ENCODE measurements at regions not wholly inside any gene's neighbourhood (a gene's known extent, or its start where the extent isn't known, plus 50 kb on each side); places are given as distances from the start of the nearest gene placed in this dataset.

DNA sequence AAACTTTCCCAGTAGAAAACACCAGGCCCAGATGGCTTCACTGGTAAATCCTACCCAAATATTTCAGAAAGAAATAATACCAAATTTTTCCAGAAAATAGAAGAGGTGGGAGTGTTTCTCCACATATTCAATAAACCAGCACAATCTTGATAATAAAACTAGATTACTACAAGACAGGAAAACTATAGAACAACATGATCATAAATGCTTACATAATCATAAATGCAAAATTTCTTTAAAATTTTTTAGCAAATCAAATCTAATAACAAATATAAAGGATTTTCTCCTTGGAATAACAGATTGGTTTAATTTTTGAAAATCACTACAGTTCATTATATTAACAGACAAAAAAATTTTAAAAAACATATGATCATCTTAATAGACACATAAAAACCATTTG is 294.5 kb downstream of the BCL11B start:
- DNase-seq (ENCODE audit: low read depth in 2 of 2), result no peak

DNA sequence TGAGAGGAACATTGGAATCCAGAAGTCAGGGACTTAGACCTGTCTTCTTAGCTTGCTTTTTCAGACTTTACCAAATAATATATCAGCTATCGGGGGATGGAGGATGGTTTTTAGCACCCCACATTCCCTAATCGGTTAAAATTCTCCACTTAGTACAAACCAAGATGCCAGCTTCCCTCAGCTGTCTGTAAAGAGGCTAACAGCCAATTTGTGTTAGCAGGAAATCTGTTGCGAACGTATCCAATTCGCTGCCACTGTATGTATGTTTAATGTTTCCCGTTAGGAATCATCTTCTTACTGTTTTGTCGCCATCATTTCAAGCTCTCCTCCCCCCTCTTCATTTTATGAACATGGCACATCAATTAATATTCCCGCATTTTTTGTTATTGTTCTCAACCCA is 289.0 kb downstream of the BCL11B start:
- DNase-seq (ENCODE audit: low read depth in 2 of 2), result no peak

DNA sequence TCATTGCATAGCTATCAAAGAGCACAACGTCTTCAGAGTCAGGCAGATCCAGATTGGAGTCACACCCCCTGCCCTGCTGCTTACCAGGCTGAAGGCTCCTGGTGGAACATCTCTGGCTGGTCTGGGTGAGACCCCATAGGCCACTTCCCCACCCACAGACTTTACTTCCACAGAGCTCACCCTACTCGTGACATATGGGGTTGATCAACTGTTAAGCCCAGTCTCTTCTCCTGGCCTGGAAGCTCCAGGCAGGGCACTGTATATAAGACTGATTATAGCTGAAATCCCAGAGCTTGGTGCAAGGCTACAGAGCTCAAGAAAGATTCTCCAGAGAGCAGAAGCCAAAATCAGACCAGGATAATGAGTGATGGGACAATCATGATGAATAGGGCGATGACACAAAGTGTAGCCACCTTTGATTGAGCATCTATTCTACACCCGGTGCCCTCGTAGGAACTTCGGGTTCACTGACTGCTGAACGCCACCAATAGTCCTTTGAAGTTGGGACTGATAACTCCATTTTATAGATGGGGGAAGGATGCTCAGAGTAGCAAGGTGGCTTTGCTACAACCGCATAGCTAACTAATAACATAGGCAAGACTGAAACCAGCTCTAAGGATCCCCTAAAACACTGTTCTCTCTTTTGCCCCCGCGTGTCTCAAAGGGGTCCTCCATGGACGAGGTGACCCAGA is 287.8 kb downstream of the BCL11B start:
- DNase-seq (ENCODE audit: low read depth in 2 of 2), result no peak

DNA sequence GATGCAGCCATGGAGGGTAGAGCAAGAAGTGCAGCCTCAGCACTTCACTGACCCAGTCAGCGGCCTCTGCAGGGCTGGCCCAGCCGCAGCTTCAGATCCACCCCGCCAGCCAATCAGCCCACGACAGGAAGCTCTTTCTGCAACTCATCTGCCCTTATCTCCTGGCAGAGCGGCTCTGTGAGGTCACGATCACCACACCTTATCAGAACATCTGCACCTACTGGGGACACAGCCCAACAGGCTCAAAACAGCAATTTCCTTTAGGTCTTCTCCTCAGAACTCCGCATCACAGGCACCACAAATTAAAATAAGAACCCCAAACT is 287.3 kb downstream of the BCL11B start:
- DNase-seq (ENCODE audit: low read depth in 2 of 2), result peak; percentile 14 to 47

DNA sequence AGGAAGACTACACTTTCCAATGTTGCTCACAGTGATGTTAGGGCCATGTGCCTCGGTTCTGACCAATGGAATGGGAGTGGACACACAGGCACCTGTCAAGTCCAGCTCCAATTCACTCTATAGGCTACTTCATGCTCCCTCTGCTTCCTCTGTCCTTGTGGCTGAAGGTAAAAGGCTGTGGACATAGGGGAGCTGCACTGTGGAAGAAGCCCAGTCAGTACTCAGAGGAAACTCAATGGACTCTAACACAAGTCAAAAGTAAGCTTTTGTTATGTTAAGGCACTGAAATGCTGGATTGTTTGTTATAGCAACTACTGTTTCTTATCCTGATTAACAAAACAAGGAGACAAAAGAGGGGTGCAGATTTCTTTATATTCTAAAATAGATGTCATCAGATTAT is 278.2 kb downstream of the BCL11B start:
- no peak for DNase-seq (ENCODE audit: low read depth in 2 of 2)

DNA sequence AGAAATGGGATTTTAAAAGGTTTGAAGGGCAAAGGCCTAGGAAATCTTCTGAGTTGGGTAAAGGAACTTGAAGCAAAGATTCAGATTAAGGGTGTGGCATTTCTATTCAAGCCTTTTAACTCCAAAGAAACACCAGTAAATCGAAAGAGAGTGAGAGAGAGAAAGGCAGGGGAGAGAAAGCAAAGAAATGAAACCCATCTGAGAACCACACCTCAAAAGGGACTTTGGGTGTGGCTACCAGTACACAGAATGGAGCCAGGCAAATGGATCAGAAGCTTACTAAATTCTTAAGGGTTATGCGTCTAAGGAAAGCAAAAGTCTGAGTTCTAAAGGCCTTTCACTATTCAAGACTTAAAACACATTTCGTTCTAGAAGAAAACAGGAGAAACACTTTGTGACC is 277.4 kb downstream of the BCL11B start:
- no peak for DNase-seq (ENCODE audit: low read depth in 2 of 2)

DNA sequence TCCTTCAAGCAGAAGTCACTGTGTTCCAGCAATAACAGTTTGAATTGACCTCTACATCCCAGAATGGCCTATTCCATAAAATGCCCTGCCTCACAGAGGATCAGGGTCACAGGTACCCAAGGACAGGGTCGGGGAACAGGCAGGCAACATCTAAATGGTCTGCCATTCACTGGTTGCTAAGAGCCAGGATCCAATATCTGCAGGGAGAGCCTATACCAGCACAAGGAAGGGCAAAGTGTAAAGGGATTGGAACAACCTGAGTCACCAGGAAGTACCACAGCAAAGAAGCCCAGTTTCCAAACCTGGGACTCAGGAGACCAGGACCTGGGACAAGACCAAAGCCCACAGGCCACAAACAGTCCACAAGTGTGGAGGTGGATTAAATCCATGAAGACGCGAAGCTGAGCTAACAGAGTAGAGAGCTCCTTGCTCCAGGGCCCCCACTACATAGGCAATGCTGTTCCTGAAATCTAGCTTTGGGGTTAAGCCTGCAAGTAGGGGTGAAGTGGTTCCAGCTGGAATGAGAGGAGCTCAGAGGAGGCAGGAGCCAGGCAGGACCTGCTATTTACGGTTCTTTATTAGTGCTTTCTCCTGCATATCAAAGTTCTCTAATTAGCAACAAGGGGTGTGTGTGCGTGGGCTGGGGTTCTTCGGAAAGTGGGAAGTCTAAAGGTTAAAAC is 274.3 kb downstream of the BCL11B start:
- no peak for DNase-seq (ENCODE audit: low read depth in 2 of 2)

DNA sequence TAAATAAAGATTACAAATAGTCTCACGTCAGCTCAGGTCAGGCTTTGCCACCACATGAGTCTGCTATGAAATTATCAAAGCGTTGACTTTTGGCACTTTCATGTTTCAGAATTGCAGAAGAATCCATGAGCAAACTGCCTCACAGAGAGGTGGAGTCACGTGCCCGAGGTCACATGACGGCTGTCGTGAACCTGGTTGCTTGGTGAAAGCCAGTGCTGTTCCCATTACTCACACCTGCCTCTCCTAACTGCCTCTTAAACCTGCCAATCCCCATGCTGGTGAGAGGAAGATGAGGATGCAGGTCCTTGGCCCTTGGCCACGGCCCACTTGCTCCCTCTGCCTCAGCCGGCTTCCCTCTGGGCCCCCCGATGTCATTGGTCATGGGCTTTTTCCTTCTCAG is 272.7 kb downstream of the BCL11B start:
- DNase-seq (ENCODE audit: low read depth in 2 of 2), result no peak

DNA sequence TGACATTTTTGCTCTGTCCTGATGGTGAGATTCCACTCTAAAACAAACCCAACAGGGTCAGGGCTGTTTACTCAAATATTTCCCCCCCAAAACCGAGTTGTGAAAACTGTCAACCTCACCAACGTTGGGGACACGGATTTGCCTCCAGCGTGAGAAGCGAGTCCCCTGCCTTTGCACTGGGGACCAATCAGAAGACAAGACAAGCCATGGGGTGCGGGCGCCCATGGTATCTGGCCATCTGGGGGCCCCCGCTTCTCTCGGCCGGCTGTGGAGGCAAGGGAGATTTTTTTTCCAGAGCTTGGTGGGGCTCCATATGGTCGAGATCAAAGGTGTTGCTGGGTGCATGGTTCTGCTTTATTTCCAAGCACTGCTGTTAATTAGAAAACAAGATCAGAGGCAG is 272.1 kb downstream of the BCL11B start:
- no peak for DNase-seq (ENCODE audit: low read depth in 2 of 2)

DNA sequence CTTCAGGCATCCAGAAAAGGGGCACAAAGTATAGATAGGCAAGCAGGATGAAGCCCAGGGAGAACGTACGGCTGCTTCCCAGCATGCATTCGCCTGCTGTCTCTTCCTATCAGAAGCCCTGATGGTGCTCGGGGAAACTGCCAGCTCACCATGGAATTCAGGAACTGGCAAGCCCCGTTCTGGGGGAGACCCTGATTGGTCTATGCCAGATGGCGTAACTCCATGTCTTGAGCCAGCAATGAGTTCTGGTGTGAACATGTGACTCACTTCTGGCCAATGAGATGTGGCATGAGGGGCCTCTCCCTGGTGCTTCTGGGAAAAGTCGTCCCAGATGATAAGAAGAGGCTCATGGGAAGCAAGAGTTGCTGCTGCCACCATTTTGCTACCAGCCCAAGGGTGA is 270.8 kb downstream of the BCL11B start:
- DNase-seq (ENCODE audit: low read depth in 2 of 2), result no peak

DNA sequence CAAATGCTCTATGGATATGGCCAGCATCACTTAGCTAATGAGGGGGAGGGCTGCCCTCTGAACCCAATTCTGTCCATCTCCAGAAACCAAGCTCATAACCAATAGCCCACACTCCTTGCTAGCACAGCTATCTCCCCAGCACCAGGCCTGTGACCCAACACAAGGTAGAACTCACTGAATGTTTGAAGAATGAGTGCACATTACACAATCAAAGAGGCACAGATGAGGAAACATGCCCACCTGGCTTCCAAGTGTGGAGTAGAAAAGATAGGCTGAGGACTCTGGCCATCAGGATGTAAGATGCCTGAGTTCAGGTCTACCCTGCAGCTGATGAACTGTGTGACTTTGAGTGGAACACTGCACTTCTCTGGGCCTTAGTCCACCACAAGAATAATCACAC is 268.4 kb downstream of the BCL11B start:
- no peak for DNase-seq (ENCODE audit: low read depth in 2 of 2)

DNA sequence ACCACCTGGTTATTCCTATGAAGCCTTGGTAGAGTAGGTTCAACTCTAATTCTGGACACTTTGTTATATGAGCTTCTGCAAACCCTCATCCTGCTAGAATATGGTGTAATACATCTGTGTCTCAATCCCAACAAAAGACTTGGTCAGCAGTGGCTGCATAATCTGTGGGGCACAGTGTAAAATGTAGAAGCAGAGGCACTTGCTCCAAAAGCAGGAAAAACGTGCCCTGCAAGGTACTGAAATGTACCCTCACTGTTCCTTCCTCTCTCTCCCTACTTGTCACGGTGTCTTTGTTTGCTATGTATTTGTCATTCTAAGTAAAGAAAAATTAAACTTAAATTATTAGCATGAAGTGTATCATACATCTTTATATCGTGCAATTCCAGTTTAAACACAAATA is 267.9 kb downstream of the BCL11B start:
- no peak for DNase-seq (ENCODE audit: low read depth in 2 of 2)

DNA sequence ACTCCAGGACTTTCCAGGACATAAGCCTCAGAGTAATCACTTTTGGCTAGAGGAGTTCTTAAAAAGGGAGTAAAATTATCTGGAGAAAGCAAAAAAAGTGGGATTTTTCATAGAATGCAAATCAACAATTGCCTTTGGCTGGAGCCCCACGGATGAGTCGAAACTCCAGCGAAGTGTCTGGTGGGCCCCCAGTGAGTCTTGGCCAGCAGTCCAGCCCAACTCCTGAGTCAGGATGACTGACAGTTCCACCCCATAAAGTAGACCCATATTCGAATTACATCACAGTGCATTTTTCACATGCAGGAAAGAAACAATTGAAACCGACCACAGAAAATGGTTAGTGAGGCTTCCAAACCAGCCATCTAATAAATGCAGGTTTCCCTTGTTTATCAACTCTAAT is 265.7 kb downstream of the BCL11B start:
- DNase-seq (ENCODE audit: low read depth in 2 of 2), result no peak

DNA sequence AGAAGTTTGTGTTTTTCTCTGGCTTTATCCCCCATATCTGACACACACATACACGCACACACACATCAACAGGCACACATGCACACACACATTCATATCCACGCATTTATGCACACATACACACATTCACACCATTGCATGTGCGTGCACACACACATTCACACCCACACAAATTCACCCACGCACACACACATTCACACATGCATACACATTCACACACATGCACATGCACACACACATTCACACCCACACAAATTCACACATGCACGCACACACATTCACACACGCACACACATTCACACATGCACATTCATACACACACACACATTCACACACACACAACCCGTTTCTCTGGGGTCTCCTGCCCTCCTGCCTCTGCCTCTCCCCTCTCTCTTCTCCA is 264.2 kb downstream of the BCL11B start:
- DNase-seq (ENCODE audit: low read depth in 2 of 2), result no peak

DNA sequence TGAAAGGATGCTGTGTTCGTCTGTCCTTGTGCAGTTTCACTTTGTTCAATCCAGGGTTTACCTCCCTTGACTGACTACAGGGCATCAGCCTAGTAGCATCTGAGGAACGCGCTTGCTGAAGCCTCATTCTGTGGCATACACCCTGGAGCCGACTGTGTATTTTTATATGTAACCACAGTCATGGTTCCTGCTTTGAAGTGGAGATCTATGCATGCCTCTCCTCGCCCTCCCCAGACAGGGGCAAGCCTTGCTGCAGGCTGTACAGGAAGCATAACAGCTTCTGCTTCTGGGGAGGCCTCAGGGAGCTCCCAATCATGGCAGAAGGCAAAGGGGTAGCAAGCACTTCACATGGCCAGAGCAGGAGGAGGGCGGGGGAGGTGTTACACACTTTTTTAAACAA is 262.1 kb downstream of the BCL11B start:
- DNase-seq (ENCODE audit: low read depth in 2 of 2), result no peak

DNA sequence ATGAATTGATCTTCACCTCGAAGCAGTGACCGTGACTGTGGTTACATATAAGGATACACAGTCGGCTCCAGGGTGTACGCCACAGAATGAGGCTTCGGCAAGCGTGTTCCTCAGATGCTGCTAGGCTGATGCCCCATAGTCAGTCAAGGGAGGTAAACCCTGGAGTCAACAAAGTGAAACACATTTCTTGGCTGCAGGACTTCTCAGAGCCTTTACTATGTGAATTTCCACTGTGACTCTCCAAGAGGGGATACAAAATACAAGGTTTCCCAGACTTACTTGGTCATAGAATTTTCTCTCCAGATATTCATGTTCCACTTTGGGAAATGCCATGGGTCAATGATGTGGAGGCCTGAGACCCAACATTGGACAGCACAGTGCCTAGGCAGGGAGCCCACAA is 260.6 kb downstream of the BCL11B start:
- no peak for DNase-seq (ENCODE audit: low read depth in 2 of 2)

DNA sequence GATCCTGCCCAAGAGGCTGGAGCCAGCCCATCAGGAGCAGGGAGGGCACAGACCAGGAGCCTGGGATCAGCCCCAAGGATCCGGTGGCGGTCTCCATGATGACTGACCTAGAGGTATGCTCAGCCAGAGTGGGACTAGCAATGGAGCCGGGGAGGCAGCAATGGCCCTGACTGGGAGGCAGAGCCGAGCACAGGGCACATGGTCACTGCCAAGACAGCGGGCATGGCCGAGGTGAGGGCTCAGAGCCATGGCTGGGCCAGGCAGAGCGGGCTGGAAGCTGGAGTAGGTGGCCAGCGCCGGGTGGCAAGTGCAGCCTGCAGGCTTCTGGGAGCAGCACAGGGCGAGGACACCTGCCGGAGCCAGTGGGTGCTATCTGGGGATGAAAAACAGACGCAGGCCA is 259.3 kb downstream of the BCL11B start:
- no peak for DNase-seq (ENCODE audit: low read depth in 2 of 2)

DNA sequence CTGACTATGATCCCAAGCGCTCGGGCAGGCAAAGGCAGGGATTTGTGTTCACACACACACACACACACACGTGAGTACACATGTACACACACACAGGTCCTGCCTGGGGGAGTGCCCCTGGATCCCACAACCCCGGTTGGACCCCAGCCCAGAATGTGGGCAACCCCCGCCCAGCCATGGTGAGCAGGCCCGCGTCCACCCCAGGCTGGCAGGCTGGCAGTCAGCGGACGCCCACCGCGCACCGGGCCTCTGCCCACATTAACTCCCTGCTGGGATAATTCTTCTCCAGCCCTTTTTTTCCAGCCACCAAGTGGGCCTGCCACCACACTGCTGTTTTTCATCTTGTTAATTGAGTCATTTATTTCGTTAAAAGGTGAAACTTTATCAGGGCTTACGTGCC is 256.2 kb downstream of the BCL11B start:
- DNase-seq (ENCODE audit: low read depth in 2 of 2), result no peak

DNA sequence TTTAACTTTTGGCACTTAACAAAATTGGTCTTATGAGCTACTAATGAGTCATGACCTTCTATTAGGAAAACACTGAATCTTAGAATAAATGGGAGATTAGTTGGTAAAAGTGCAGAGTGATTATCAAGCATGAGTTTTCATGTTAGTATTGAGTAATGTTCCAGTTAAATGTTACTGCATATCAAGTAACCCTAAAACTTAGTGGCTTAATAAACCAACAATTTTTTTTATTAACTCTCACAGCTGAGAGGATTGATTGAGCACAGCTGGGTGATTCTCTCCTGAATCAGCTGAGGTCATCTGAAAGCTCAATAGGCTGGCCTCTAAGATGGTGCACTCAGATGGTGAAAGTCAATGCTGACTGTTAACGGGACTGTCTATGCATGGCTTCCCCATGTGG is 248.6 kb downstream of the BCL11B start:
- DNase-seq (ENCODE audit: low read depth in 2 of 2), result no peak

DNA sequence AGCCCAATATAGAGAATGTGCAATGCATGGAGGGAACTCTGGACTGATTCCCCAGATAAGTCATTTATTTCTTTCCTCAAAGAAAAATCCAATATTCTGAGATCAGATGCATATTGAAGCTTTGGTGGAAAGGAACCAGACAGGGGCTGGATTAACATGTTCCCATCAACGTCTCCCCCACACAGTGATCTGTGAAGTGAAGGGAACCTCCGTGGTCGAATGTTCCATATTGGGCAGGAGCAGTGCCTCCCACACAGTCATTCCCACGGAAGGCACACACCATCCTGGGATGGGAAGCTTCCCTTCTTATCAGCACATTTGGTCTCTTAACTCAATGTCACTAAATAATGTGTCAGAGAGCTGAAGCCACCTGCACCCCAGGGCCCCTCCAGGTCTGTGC is 247.1 kb downstream of the BCL11B start:
- DNase-seq (ENCODE audit: low read depth in 2 of 2), result no peak

DNA sequence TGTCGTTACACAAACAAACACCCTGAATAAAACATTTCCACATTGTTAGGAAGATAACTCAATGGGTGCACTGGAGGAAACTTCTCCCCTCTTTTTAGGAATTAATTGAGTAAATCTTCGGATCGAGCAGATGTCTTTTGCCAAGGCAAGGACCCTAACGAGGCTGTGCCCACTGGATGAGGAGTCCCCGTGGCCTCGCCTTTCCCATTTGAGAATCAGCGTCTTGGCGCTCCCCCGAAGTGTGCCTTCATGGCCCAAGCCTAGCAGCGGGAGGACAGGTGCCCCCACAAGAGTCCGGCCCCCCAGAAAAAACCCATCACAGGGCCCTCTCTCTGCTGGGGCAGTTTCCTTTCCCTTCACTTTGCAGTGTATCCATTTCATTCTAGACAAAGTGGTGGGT is 246.6 kb downstream of the BCL11B start:
- no peak for DNase-seq (ENCODE audit: low read depth in 2 of 2)

DNA sequence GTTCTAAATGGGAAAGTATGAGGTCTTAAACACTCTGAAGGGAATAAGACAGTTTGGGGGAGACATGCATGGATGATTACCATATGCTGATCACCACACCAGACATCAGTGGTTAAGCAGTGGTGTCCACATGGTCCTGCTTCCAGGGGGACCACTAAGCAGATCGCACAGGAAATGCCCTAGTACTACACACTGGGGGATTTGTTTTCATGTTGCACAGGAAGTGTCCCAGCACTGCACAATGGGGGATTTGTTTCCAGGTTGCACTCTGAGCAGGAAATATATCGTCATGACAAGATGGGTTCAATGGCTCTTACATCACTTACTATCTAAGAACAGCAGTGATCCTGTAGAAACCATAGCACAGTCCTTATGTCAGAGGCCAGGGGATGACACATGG is 245.5 kb downstream of the BCL11B start:
- DNase-seq (ENCODE audit: low read depth in 2 of 2), result no peak

DNA sequence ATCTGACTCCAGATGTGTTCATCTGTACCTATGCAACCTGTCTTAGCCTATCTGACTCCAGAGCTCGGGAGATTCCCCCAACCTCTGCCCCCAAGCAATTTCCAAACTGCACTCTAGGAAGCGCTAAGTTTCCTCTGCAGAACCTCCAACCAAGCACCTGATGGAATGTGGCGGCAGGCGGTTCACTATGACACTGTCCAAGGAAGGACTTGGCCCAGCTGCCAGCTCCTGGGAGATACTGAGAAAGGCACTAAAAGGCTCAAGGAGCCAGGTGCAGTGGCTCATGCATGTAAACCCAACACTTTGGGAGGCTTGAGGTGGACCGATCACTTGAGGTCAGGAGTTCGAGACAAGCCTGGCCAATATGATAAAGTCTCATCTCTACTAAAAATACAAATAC is 244.0 kb downstream of the BCL11B start:
- DNase-seq (ENCODE audit: low read depth in 2 of 2), result no peak

DNA sequence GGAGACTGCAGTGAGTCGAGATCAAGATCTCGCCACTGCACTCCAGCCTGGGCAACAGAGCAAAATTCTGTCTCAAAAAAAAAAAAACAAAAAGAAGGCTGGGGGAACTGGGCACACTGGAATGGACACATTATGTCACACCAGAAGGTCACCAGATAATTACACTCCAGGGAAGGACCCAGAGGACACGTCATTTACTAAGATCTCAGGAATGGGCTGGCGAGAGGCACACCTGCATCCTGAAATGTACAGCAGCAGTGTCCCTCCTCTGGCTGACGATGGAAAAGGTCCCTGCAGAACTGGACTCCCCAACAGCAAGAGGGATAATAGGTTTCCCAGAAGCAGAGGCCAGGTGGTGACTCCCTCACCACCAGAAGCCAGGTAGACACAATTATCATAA is 243.5 kb downstream of the BCL11B start:
- DNase-seq (ENCODE audit: low read depth in 2 of 2), result no peak
